Ishikawa (cell line): ENCODE measurements at regions not wholly inside any gene's neighbourhood (a gene's known extent, or its start where the extent isn't known, plus 50 kb on each side); places are given as distances from the start of the nearest gene placed in this dataset.

ENCODE experiments used
- CEBPB ChIP-seq: IDR thresholded peaks from 2 replicates; pipeline ENCODE4 v1.6.1; 2012
- CREB1 ChIP-seq: IDR thresholded peaks from 2 replicates; pipeline ENCODE4 v1.6.1; 2012; ENCODE audit warnings: low read depth
- EGR1 ChIP-seq: IDR thresholded peaks from 2 replicates; pipeline ENCODE4 v1.6.1; 2012
- EP300 ChIP-seq: IDR thresholded peaks from 2 replicates; pipeline ENCODE4 v1.6.1; 2012; ENCODE audit warnings: borderline replicate concordance
- FOXM1 ChIP-seq: IDR thresholded peaks from 2 replicates; pipeline ENCODE4 v1.6.1; 2012; ENCODE audit warnings: low read depth, borderline replicate concordance
- NFIC ChIP-seq: IDR thresholded peaks from 2 replicates; pipeline ENCODE4 v1.6.1; 2012
- RAD21 ChIP-seq: IDR thresholded peaks from 2 replicates; pipeline ENCODE4 v1.6.1; 2012; ENCODE audit warnings: low read depth
- TAF1 ChIP-seq: IDR thresholded peaks from 2 replicates; pipeline ENCODE4 v1.6.1; 2012; ENCODE audit warnings: low read depth, mild to moderate bottlenecking
- TCF12 ChIP-seq: IDR thresholded peaks from 2 replicates; pipeline ENCODE4 v1.6.1; 2012; ENCODE audit warnings: low read depth
- TEAD4 ChIP-seq: IDR thresholded peaks from 2 replicates; pipeline ENCODE4 v1.6.1; 2012
- YY1 ChIP-seq: IDR thresholded peaks from 2 replicates; pipeline ENCODE4 v1.6.1; 2012; ENCODE audit warnings: low read depth
- ZBTB7A ChIP-seq: IDR thresholded peaks from 2 replicates; pipeline ENCODE4 v1.6.1; 2012; ENCODE audit warnings: low read depth
- TF ChIP-seq, protein P1 (sequence below): IDR thresholded peaks from 2 replicates; pipeline ENCODE4 v1.6.1; 2012
- TF ChIP-seq, protein P2 (sequence below): IDR thresholded peaks from 2 replicates; pipeline ENCODE4 v1.6.1; 2012
- TF ChIP-seq, protein P3 (sequence below): IDR thresholded peaks from 2 replicates; pipeline ENCODE4 v1.6.1; 2012; ENCODE audit warnings: low read depth, mild to moderate bottlenecking

DNA sequence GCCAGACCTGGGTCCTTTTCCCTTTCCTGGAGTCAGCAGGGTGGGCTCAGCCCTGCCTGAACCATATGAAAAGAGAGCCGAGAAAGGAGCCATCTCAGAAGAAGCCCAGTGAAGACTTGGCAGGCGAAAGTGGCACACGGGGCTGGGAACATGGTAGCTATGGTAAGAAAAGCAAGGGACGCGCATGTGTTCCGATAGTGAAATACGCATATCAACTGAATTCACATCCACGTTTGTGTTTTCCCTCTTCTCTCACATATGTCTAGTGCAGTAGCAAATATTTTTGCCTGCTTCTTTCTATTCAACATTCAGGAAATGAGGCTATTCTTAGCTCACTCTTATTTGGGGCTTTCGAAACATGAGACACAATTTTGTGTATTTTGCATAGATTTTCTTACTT, 54.1 kb upstream of the PEG3 start:
- TF ChIP-seq, protein P1, sequence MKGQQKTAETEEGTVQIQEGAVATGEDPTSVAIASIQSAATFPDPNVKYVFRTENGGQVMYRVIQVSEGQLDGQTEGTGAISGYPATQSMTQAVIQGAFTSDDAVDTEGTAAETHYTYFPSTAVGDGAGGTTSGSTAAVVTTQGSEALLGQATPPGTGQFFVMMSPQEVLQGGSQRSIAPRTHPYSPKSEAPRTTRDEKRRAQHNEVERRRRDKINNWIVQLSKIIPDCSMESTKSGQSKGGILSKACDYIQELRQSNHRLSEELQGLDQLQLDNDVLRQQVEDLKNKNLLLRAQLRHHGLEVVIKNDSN, result no peak
- TF ChIP-seq EGR1 (no peak), TEAD4 (no peak), TAF1 (no peak), TCF12 (no peak), YY1 (no peak), CEBPB (no peak), RAD21 (no peak), NFIC (no peak), ZBTB7A (no peak), CREB1 (no peak), FOXM1 (no peak)
- TF ChIP-seq, protein P2, sequence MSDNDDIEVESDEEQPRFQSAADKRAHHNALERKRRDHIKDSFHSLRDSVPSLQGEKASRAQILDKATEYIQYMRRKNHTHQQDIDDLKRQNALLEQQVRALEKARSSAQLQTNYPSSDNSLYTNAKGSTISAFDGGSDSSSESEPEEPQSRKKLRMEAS, result no peak
- TF ChIP-seq, protein P3, sequence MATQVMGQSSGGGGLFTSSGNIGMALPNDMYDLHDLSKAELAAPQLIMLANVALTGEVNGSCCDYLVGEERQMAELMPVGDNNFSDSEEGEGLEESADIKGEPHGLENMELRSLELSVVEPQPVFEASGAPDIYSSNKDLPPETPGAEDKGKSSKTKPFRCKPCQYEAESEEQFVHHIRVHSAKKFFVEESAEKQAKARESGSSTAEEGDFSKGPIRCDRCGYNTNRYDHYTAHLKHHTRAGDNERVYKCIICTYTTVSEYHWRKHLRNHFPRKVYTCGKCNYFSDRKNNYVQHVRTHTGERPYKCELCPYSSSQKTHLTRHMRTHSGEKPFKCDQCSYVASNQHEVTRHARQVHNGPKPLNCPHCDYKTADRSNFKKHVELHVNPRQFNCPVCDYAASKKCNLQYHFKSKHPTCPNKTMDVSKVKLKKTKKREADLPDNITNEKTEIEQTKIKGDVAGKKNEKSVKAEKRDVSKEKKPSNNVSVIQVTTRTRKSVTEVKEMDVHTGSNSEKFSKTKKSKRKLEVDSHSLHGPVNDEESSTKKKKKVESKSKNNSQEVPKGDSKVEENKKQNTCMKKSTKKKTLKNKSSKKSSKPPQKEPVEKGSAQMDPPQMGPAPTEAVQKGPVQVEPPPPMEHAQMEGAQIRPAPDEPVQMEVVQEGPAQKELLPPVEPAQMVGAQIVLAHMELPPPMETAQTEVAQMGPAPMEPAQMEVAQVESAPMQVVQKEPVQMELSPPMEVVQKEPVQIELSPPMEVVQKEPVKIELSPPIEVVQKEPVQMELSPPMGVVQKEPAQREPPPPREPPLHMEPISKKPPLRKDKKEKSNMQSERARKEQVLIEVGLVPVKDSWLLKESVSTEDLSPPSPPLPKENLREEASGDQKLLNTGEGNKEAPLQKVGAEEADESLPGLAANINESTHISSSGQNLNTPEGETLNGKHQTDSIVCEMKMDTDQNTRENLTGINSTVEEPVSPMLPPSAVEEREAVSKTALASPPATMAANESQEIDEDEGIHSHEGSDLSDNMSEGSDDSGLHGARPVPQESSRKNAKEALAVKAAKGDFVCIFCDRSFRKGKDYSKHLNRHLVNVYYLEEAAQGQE, result no peak

DNA sequence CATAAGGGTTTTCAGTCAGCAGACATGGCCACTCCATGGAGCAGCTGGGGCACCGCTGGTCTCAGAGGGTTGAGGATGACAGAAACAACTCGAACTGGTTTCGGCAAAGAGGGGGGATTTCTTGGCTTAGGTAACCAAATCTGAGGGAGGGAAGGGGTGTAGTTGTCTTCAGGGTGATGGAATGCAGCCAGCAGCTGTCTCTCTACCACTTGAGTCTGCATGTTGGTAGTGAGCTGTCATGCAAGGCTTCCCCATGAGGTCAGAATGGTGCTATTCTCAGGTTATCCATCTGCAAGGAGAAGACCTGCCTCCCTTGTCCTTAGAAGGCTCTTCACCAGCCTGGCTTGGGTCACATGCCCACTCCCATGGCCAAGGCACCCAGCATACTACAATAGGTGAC, 55.6 kb upstream of the PEG3 start:
- TF ChIP-seq TCF12 (no peak), CEBPB (no peak), NFIC (no peak), TAF1 (no peak), TEAD4 (no peak), YY1 (no peak)
- TF ChIP-seq, protein P2, result no peak

DNA sequence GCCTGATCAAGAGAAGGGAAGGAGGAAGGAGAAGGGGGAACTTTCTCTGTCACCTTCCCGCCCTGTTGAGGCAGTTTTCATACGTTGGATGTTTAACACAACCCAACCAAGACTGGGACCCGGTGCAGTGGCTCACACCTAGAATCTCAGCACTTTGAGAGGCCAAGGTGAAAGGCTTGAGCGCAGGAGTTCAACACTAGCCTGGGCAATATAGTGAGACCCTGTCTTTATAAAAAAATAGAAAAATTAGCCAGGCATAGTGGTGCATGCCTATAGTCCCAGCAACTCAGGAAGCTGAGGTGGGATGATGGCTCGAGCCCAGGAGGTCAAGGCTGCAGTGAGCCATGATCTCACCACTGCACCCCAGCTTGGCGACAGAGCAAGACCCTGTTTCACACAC, 59.4 kb upstream of the PEG3 start:
- TF ChIP-seq TCF12 (no peak), TAF1 (no peak), FOXM1 (no peak), TEAD4 (no peak), NFIC (no peak), YY1 (no peak), RAD21 (no peak), CEBPB (no peak), ZBTB7A (no peak), CREB1 (no peak), EP300 (no peak)
- TF ChIP-seq, protein P2, result no peak
- TF ChIP-seq, protein P3, result no peak
- TF ChIP-seq, protein P1, result no peak

DNA sequence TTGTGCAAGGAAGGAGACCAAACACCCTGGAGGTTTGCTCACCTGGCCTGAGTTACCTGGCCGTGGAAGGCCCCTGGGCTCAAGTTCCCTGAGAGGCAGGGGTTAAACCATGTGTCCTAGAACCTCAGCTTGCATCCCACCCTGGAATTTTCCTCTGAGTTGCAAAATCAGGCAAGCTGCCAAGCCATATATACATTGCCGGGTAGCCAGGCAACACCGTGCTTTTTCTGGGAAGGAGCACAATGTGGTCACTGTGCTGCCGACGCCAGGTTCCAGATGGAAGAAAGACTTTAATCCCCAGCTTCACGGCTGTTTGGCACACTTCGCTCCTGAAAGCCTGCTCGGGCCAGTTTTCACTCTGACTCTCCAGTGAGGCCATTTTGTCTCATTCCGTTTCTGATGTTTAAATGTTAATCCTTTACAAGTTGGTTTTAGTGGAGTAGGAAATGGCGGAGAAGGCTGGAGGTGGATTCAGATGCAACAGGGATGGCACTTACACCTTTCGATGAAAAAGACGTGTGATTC, 60.1 kb upstream of the PEG3 start:
- TF ChIP-seq YY1 (no peak), NFIC (no peak), RAD21 (no peak), FOXM1 (no peak), CEBPB (no peak), CREB1 (no peak), EP300 (no peak), ZBTB7A (no peak), TAF1 (no peak), TEAD4 (no peak), TCF12 (no peak), EGR1 (no peak)
- TF ChIP-seq, protein P3, result no peak
- TF ChIP-seq, protein P2, result no peak
- TF ChIP-seq, protein P1, result no peak
